ENCODE measurements at regions not wholly inside any gene's neighbourhood (a gene's known extent, or its start where the extent isn't known, plus 50 kb on each side); places are given as distances from the start of the nearest gene placed in this dataset.

DNA sequence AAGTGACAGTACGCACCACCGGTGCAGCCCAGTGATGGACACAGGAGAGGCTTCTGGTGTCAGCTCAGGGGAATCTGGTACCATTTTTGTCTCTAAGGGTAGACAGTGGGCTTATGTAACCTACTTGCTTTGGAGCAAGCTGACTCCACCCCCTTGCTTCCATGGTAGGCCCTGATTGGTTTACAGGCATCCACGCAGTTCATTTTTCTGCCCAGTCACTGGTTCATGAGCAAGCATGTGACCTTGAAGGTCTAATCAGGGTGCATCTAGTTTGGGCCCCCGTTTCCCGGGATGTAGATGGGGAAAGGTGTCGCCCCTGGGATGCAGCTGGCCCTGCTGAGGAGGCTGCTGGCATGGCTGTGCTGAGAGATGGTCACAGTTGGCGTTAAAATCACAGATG lies 244.8 kb upstream of the KCNG1 start:
- peaks cover 10% of the 10 kb centered on the region for H3K9me3 ChIP-seq (ENCODE audit: control insufficient read depth, insufficient read depth, low read length)
- no peak overlapping the region for H2BK5ac ChIP-seq (ENCODE audit: low read depth, low read length, poor library complexity, severe bottlenecking)
- H3K27me3 ChIP-seq (ENCODE audit: control insufficient read depth, insufficient read depth, low read length), result peaks cover 21% of the 10 kb centered on the region
- H3K23ac ChIP-seq (ENCODE audit: low read depth, low read length), result no peak overlapping the region
- no peak overlapping the region for H2BK20ac ChIP-seq (ENCODE audit: low read depth, low read length)
- no peak overlapping the region for H4K5ac ChIP-seq (ENCODE audit: low read depth, low read length)
- TF ChIP-seq, protein P1, sequence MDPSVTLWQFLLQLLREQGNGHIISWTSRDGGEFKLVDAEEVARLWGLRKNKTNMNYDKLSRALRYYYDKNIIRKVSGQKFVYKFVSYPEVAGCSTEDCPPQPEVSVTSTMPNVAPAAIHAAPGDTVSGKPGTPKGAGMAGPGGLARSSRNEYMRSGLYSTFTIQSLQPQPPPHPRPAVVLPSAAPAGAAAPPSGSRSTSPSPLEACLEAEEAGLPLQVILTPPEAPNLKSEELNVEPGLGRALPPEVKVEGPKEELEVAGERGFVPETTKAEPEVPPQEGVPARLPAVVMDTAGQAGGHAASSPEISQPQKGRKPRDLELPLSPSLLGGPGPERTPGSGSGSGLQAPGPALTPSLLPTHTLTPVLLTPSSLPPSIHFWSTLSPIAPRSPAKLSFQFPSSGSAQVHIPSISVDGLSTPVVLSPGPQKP (IDR thresholded peaks at IDR 0.05; ENCODE audit: borderline replicate concordance, low read depth, low read length), result no peak
- no peak for TF ChIP-seq SMC3 (IDR thresholded peaks at IDR 0.05; ENCODE audit: low read depth, low read length)
- TF ChIP-seq NFE2L2 (IDR thresholded peaks at IDR 0.05; ENCODE audit: low read depth, low read length), result no peak
- TF ChIP-seq BHLHE40 (IDR thresholded peaks at IDR 0.05; ENCODE audit: low read depth, low read length), result no peak
- no peak for TF ChIP-seq MAZ (IDR thresholded peaks at IDR 0.05; ENCODE audit: borderline replicate concordance, low read depth, low read length)
- TF ChIP-seq, protein P2, sequence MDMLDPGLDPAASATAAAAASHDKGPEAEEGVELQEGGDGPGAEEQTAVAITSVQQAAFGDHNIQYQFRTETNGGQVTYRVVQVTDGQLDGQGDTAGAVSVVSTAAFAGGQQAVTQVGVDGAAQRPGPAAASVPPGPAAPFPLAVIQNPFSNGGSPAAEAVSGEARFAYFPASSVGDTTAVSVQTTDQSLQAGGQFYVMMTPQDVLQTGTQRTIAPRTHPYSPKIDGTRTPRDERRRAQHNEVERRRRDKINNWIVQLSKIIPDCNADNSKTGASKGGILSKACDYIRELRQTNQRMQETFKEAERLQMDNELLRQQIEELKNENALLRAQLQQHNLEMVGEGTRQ (IDR thresholded peaks at IDR 0.05; ENCODE audit: low read depth, low read length), result no peak
- no peak for TF ChIP-seq POLR2A (IDR thresholded peaks at IDR 0.05; ENCODE audit: low read depth, low read length)
- TF ChIP-seq FOS (IDR thresholded peaks at IDR 0.05; ENCODE audit: low read depth, low read length), result no peak
- TF ChIP-seq MXI1 (IDR thresholded peaks at IDR 0.05; ENCODE audit: borderline replicate concordance, low read depth, low read length), result no peak
- no peak for TF ChIP-seq MAFK (IDR thresholded peaks at IDR 0.05; ENCODE audit: low read depth, low read length)
- TF ChIP-seq RFX5 (IDR thresholded peaks at IDR 0.05; ENCODE audit: low read depth, low read length), result no peak
- TF ChIP-seq RCOR1 (IDR thresholded peaks at IDR 0.05; ENCODE audit: insufficient replicate concordance, low read length), result no peak
- TF ChIP-seq, protein P3, sequence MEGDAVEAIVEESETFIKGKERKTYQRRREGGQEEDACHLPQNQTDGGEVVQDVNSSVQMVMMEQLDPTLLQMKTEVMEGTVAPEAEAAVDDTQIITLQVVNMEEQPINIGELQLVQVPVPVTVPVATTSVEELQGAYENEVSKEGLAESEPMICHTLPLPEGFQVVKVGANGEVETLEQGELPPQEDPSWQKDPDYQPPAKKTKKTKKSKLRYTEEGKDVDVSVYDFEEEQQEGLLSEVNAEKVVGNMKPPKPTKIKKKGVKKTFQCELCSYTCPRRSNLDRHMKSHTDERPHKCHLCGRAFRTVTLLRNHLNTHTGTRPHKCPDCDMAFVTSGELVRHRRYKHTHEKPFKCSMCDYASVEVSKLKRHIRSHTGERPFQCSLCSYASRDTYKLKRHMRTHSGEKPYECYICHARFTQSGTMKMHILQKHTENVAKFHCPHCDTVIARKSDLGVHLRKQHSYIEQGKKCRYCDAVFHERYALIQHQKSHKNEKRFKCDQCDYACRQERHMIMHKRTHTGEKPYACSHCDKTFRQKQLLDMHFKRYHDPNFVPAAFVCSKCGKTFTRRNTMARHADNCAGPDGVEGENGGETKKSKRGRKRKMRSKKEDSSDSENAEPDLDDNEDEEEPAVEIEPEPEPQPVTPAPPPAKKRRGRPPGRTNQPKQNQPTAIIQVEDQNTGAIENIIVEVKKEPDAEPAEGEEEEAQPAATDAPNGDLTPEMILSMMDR (conservative IDR thresholded peaks at IDR 0.05; ENCODE audit: low read depth, low read length), result no peak
- H3K4ac ChIP-seq (ENCODE audit: low read depth, low read length), result no peak overlapping the region
- no peak overlapping the region for H3K56ac ChIP-seq (ENCODE audit: extremely low read depth, insufficient read depth, low read length)
- ChIA-PET CTCF (no interaction called here), POLR2A (ENCODE audit: unreplicated experiment) (no interaction called here)
- no peak overlapping the region for H4K8ac ChIP-seq (ENCODE audit: low read depth in 2 of 2, low read length in 2 of 2)
- H4K91ac ChIP-seq (ENCODE audit: insufficient read depth, low read depth, low read length), result no peak overlapping the region
- no peak for DNase-seq
- dilution Hi-C loops (cut with HindIII; ENCODE audit: low sequenced_read_pairs, unreplicated experiment) (no loop called here), intact Hi-C loops (cut with micrococcal nuclease) (loop anchor here (10.0 kb wide), 1 partner anchor 63 kb away; no protein-coding TSS in a partner anchor), in situ Hi-C loops (cut with MboI; ENCODE audit: low sequenced_read_pairs) (no loop called here)
- H2BK15ac ChIP-seq (ENCODE audit: low read depth, low read length), result no peak overlapping the region
- no peak overlapping the region for H2AK5ac ChIP-seq (ENCODE audit: low read depth, low read length)
- H3K36me3 ChIP-seq (ENCODE audit: control insufficient read depth, insufficient read depth, low read length), result no peaks in the 10 kb centered on the region
- H2BK120ac ChIP-seq (ENCODE audit: low read depth, low read length), result no peak overlapping the region
- no peak overlapping the region for H3K14ac ChIP-seq (replicated peaks; ENCODE audit: low read depth, low read length)
- no peak overlapping the region for H3K4me2 ChIP-seq (ENCODE audit: low read depth, low read length)
- BruUV-seq (replicated peaks), result no TSS peak
- H3K9ac ChIP-seq (ENCODE audit: low read depth, low read length), result no peak overlapping the region
- no peak overlapping the region for H2AFZ ChIP-seq (replicated peaks; ENCODE audit: low read length, poor library complexity)
- 66% methylated on average over 5 of the region's 7 CpGs; no CpG with 5 or more reads in 1 of the 2 experiments for WGBS, 2 experiments (ENCODE audit: extremely low coverage in 2 of 2, insufficient read length in 1 of 2)
- H4K20me1 ChIP-seq (ENCODE audit: insufficient read depth, low read length), result no peaks in the 10 kb centered on the region
- no peaks in the 10 kb centered on the region for H3K79me1 ChIP-seq (ENCODE audit: low read depth in 1 of 2, low read length in 2 of 2)
- no peak overlapping the region for H2AK9ac ChIP-seq (replicated peaks; ENCODE audit: low read depth, low read length, poor library complexity)
- H3K4me1 ChIP-seq (ENCODE audit: control insufficient read depth, insufficient read depth, low read length), result peaks cover under 1% of the 10 kb centered on the region
- ATAC-seq (ENCODE audit: low read depth), result no peak
- H3K4me3 ChIP-seq (ENCODE audit: insufficient read depth, low read depth, low read length), result no peak overlapping the region
- no peak overlapping the region for H3K18ac ChIP-seq (ENCODE audit: low read depth, low read length)
- H3K27ac ChIP-seq (ENCODE audit: insufficient read depth, low read length), result no peak overlapping the region
- no peaks in the 10 kb centered on the region for H3K9me1 ChIP-seq (ENCODE audit: insufficient read depth, low read length)

Measured in IMR-90 (cell line).